ENCODE measurements at regions not wholly inside any gene's neighbourhood (a gene's known extent, or its start where the extent isn't known, plus 50 kb on each side); places are given as distances from the start of the nearest gene placed in this dataset.
"Not testable (repeated sequence)": the region's sequence is repeated elsewhere in the genome, so short reads cannot be mapped to it uniquely, and the experiment has no call there.

- Histone ChIP-seq H3K9ac (ENCODE audit: low read depth in 1 of 3, low read length in 3 of 3) (no peak overlapping the region), H3K4me1 (ENCODE audit: control insufficient read depth in 3 of 3, insufficient read depth in 3 of 3, low read length in 3 of 3) (peaks cover 0 to 6% (median 4%) of the 10 kb centered on the region in 3 donors), H3K9me3 (ENCODE audit: control insufficient read depth in 3 of 3, low read length in 3 of 3) (no peaks in the 10 kb centered on the region), H3K27ac (ENCODE audit: low read depth, low read length) (no peak overlapping the region), H3K36me3 (ENCODE audit: control insufficient read depth in 3 of 3, insufficient read depth in 3 of 3, low read length in 3 of 3) (no peaks in the 10 kb centered on the region), H3K27me3 (ENCODE audit: control insufficient read depth in 3 of 3, insufficient read depth in 3 of 3, low read length in 3 of 3) (peaks cover 0 to 2% (median 0%) of the 10 kb centered on the region in 3 donors), H3K4me3 (ENCODE audit: low read length in 3 of 3) (no peak overlapping the region)
Observed at GRCh38 chr11:13209379-13209778, 68.2 kb upstream of the BMAL1 start.

GRCh38 chr11:13210424-13210823, 67.2 kb upstream of the BMAL1 start:
- H3K27ac ChIP-seq (ENCODE audit: low read depth, low read length) = no peak overlapping the region
- H3K27me3 ChIP-seq (ENCODE audit: control insufficient read depth in 3 of 3, insufficient read depth in 3 of 3, low read length in 3 of 3) = peaks cover 0 to 2% (median 0%) of the 10 kb centered on the region in 3 donors
- no peaks in the 10 kb centered on the region for H3K36me3 ChIP-seq (ENCODE audit: control insufficient read depth in 3 of 3, insufficient read depth in 3 of 3, low read length in 3 of 3)

GRCh38 chr11:13214276-13214675, 63.3 kb upstream of the BMAL1 start:
- Histone ChIP-seq H3K9ac (ENCODE audit: low read depth in 1 of 3, low read length in 3 of 3) (no peak overlapping the region), H3K36me3 (ENCODE audit: control insufficient read depth in 3 of 3, insufficient read depth in 3 of 3, low read length in 3 of 3) (no peaks in the 10 kb centered on the region), H3K4me3 (ENCODE audit: low read length in 3 of 3) (no peak overlapping the region), H3K4me1 (ENCODE audit: control insufficient read depth in 3 of 3, insufficient read depth in 3 of 3, low read length in 3 of 3) (no peaks in the 10 kb centered on the region), H3K27ac (ENCODE audit: low read depth, low read length) (no peak overlapping the region), H3K27me3 (ENCODE audit: control insufficient read depth in 3 of 3, insufficient read depth in 3 of 3, low read length in 3 of 3) (peaks cover 0 to 2% (median 0%) of the 10 kb centered on the region in 3 donors), H3K9me3 (ENCODE audit: control insufficient read depth in 3 of 3, low read length in 3 of 3) (no peaks in the 10 kb centered on the region)

More at GRCh38 chr11:13210424-13210823, 67.2 kb upstream of the BMAL1 start:
- peaks cover 0 to 6% (median 4%) of the 10 kb centered on the region in 3 donors for H3K4me1 ChIP-seq (ENCODE audit: control insufficient read depth in 3 of 3, insufficient read depth in 3 of 3, low read length in 3 of 3)
- H3K9me3 ChIP-seq (ENCODE audit: control insufficient read depth in 3 of 3, low read length in 3 of 3) = no peaks in the 10 kb centered on the region
- H3K4me3 ChIP-seq (ENCODE audit: low read length in 3 of 3) = no peak overlapping the region
- H3K9ac ChIP-seq (ENCODE audit: low read depth in 1 of 3, low read length in 3 of 3) = no peak overlapping the region

GRCh38 chr11:13215149-13215548, 62.4 kb upstream of the BMAL1 start:
- H3K9ac ChIP-seq (ENCODE audit: low read depth in 1 of 3, low read length in 3 of 3) = no peak overlapping the region
- H3K27me3 ChIP-seq (ENCODE audit: control insufficient read depth in 3 of 3, insufficient read depth in 3 of 3, low read length in 3 of 3) = peaks cover 0 to 2% (median 0%) of the 10 kb centered on the region in 3 donors
- H3K4me1 ChIP-seq (ENCODE audit: control insufficient read depth in 3 of 3, insufficient read depth in 3 of 3, low read length in 3 of 3) = no peaks in the 10 kb centered on the region
- H3K4me3 ChIP-seq (ENCODE audit: low read length in 3 of 3) = no peak overlapping the region
- H3K36me3 ChIP-seq (ENCODE audit: control insufficient read depth in 3 of 3, insufficient read depth in 3 of 3, low read length in 3 of 3) = no peaks in the 10 kb centered on the region
- H3K27ac ChIP-seq (ENCODE audit: low read depth, low read length) = no peak overlapping the region
- no peaks in the 10 kb centered on the region for H3K9me3 ChIP-seq (ENCODE audit: control insufficient read depth in 3 of 3, low read length in 3 of 3)

DNA sequence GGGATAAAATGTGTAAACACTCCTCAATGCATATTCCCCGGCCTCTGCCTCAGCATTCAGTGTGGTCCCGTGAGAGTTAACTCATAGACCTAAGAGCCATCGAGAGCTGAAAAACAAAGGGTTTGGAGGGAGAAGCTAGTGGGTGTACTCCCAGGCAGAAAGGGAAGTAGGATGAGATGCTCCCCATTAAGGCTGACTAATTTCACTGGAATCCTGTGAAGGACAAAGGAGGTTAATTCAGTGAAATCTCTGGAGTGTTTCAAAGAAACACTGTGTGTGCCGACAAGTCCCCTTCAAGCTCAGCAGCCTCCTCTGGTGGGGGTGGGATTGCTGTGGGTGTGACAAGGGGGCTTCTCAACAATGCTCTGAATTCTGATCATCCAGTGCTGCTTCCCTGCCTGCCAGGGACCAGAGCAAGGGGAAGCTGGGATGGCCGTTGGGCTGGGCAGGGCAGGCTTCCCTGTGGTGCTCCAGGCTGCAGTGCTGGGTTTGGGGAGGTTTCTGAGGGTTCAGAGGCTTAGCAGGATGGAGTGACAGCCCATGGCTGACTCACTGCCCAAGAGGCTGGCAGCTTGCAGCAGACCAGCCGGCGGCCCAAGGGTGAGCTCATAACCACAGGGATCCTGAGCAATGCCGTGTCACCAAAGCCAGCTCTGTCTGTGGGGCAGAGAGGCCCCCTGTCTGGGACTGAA, 61.4 kb upstream of the BMAL1 start:
- no peak overlapping the region for H3K4me3 ChIP-seq (ENCODE audit: low read length in 3 of 3)
- no peaks in the 10 kb centered on the region for H3K9me3 ChIP-seq (ENCODE audit: control insufficient read depth in 3 of 3, low read length in 3 of 3)
- peaks cover 0 to 2% (median 0%) of the 10 kb centered on the region in 3 donors for H3K27me3 ChIP-seq (ENCODE audit: control insufficient read depth in 3 of 3, insufficient read depth in 3 of 3, low read length in 3 of 3)
- H3K4me1 ChIP-seq (ENCODE audit: control insufficient read depth in 3 of 3, insufficient read depth in 3 of 3, low read length in 3 of 3) = no peaks in the 10 kb centered on the region
- H3K27ac ChIP-seq (ENCODE audit: low read depth, low read length) = no peak overlapping the region
- no peak overlapping the region for H3K9ac ChIP-seq (ENCODE audit: low read depth in 1 of 3, low read length in 3 of 3)
- no peaks in the 10 kb centered on the region for H3K36me3 ChIP-seq (ENCODE audit: control insufficient read depth in 3 of 3, insufficient read depth in 3 of 3, low read length in 3 of 3)

DNA sequence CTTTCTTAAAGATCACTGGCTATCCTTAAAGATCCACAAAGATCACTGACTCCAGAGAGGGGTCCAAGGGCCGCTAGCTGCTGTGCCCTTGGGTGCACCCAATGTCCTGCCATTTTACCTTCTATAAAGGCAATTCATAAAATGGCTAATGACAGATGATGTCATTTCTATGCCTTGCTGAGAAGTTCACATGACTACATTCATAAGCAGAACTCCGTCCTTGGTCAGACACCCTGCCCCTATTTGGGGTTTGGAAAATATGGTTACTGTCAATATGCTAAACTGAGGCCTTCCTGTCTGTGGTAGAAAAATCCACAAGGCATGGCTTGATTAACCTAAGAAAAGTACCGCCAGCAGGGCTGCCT, 60.9 kb upstream of the BMAL1 start:
- H3K9me3 ChIP-seq (ENCODE audit: control insufficient read depth in 3 of 3, low read length in 3 of 3) = no peaks in the 10 kb centered on the region
- H3K36me3 ChIP-seq (ENCODE audit: control insufficient read depth in 3 of 3, insufficient read depth in 3 of 3, low read length in 3 of 3) = no peaks in the 10 kb centered on the region
- peaks cover 0 to 2% (median 0%) of the 10 kb centered on the region in 3 donors for H3K27me3 ChIP-seq (ENCODE audit: control insufficient read depth in 3 of 3, insufficient read depth in 3 of 3, low read length in 3 of 3)
- no peak overlapping the region for H3K27ac ChIP-seq (ENCODE audit: low read depth, low read length)
- no peak overlapping the region for H3K4me3 ChIP-seq (ENCODE audit: low read length in 3 of 3)
- H3K4me1 ChIP-seq (ENCODE audit: control insufficient read depth in 3 of 3, insufficient read depth in 3 of 3, low read length in 3 of 3) = no peaks in the 10 kb centered on the region
- no peak overlapping the region for H3K9ac ChIP-seq (ENCODE audit: low read depth in 1 of 3, low read length in 3 of 3)

DNA sequence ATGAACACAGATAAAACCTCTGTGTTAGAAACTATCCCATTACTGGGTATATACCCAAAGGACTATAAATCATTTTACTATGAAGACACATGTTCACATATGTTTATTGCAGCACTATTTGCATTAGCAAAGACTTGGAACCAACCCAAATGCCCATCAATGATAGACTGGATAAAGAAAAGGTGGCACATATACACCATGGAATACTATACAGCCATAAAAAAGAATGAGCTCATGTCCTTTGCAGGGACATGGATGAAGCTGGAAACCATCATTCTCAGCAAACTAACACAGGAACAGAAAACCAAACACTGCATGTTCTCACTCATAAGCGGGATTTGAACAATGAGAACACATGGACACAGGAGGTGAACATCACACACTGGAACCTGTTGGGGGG, 58.9 kb upstream of the BMAL1 start:
- not testable (repeated sequence) for H3K9me3 ChIP-seq (ENCODE audit: control insufficient read depth in 3 of 3, low read length in 3 of 3); H3K27me3 ChIP-seq (ENCODE audit: control insufficient read depth in 3 of 3, insufficient read depth in 3 of 3, low read length in 3 of 3); H3K27ac ChIP-seq (ENCODE audit: low read depth, low read length); H3K36me3 ChIP-seq (ENCODE audit: control insufficient read depth in 3 of 3, insufficient read depth in 3 of 3, low read length in 3 of 3); H3K9ac ChIP-seq (ENCODE audit: low read depth in 1 of 3, low read length in 3 of 3); H3K4me3 ChIP-seq (ENCODE audit: low read length in 3 of 3); H3K4me1 ChIP-seq (ENCODE audit: control insufficient read depth in 3 of 3, insufficient read depth in 3 of 3, low read length in 3 of 3)

- Histone ChIP-seq H3K36me3 (ENCODE audit: control insufficient read depth in 3 of 3, insufficient read depth in 3 of 3, low read length in 3 of 3) (no peaks in the 10 kb centered on the region), H3K9ac (ENCODE audit: low read depth in 1 of 3, low read length in 3 of 3) (no peak overlapping the region), H3K4me3 (ENCODE audit: low read length in 3 of 3) (no peak overlapping the region), H3K27ac (ENCODE audit: low read depth, low read length) (no peak overlapping the region), H3K9me3 (ENCODE audit: control insufficient read depth in 3 of 3, low read length in 3 of 3) (no peaks in the 10 kb centered on the region), H3K27me3 (ENCODE audit: control insufficient read depth in 3 of 3, insufficient read depth in 3 of 3, low read length in 3 of 3) (no peaks in the 10 kb centered on the region), H3K4me1 (ENCODE audit: control insufficient read depth in 3 of 3, insufficient read depth in 3 of 3, low read length in 3 of 3) (no peaks in the 10 kb centered on the region)
Observed at GRCh38 chr11:13220148-13220547, 57.4 kb upstream of the BMAL1 start.

GRCh38 chr11:13221722-13222121, 55.9 kb upstream of the BMAL1 start:
- H3K4me1 ChIP-seq (ENCODE audit: control insufficient read depth in 3 of 3, insufficient read depth in 3 of 3, low read length in 3 of 3) = no peaks in the 10 kb centered on the region
- no peak overlapping the region for H3K9ac ChIP-seq (ENCODE audit: low read depth in 1 of 3, low read length in 3 of 3)
- no peaks in the 10 kb centered on the region for H3K36me3 ChIP-seq (ENCODE audit: control insufficient read depth in 3 of 3, insufficient read depth in 3 of 3, low read length in 3 of 3)
- H3K27me3 ChIP-seq (ENCODE audit: control insufficient read depth in 3 of 3, insufficient read depth in 3 of 3, low read length in 3 of 3) = peaks cover 0 to 3% (median 0%) of the 10 kb centered on the region in 3 donors
- no peak overlapping the region for H3K27ac ChIP-seq (ENCODE audit: low read depth, low read length)
- no peak overlapping the region for H3K4me3 ChIP-seq (ENCODE audit: low read length in 3 of 3)
- H3K9me3 ChIP-seq (ENCODE audit: control insufficient read depth in 3 of 3, low read length in 3 of 3) = no peaks in the 10 kb centered on the region

DNA sequence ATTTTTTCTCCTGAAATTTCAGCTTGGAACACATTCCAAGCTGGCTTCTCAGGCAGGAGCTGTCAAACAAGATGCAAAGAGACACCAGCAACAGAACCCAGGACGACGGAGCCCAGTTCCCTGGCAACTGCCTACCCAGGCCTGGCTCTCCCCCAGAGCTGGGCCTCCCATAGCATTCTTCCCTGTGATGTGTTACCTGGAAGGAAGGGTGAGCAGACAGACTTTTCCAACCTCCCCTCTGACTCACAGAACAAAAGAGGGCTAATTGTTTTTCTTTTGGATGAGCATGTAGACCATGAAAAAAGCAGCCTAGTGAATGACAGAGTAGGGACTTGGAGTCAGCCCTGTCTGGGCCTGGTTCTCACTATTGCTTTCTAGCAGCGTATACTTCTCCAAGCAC, 55.3 kb upstream of the BMAL1 start:
- H3K4me3 ChIP-seq (ENCODE audit: low read length in 3 of 3) = no peak overlapping the region
- H3K27me3 ChIP-seq (ENCODE audit: control insufficient read depth in 3 of 3, insufficient read depth in 3 of 3, low read length in 3 of 3) = peaks cover 0 to 3% (median 0%) of the 10 kb centered on the region in 3 donors
- no peak overlapping the region for H3K27ac ChIP-seq (ENCODE audit: low read depth, low read length)
- H3K4me1 ChIP-seq (ENCODE audit: control insufficient read depth in 3 of 3, insufficient read depth in 3 of 3, low read length in 3 of 3) = no peaks in the 10 kb centered on the region
- no peaks in the 10 kb centered on the region for H3K36me3 ChIP-seq (ENCODE audit: control insufficient read depth in 3 of 3, insufficient read depth in 3 of 3, low read length in 3 of 3)
- H3K9ac ChIP-seq (ENCODE audit: low read depth in 1 of 3, low read length in 3 of 3) = no peak overlapping the region
- no peaks in the 10 kb centered on the region for H3K9me3 ChIP-seq (ENCODE audit: control insufficient read depth in 3 of 3, low read length in 3 of 3)

All from skeletal muscle tissue (tissue), 3 donors.